ENCODE measurements at regions not wholly inside any gene's neighbourhood (a gene's known extent, or its start where the extent isn't known, plus 50 kb on each side); places are given as distances from the start of the nearest gene placed in this dataset.

- TF ChIP-seq CEBPB (IDR thresholded peaks at IDR 0.05; ENCODE audit: low read depth, low read length) (no peak), POLR2AphosphoS5 (IDR thresholded peaks at IDR 0.05; ENCODE audit: low read depth, low read length) (no peak)
Observed at GRCh38 chr13:99895444-99896368, 75.9 kb downstream of the ZIC5 start (continued).

Measured in H1 (cell line).